K562 (cell line): ENCODE measurements at regions not wholly inside any gene's neighbourhood (a gene's known extent, or its start where the extent isn't known, plus 50 kb on each side); places are given as distances from the start of the nearest gene placed in this dataset.
A peak's percentile ranks its signal among the peaks of the same experiment; 100 is the strongest.

Experiments used
- CXXC5 ChIP-seq: fragments of 250-450 bp; sonication (Bioruptor Pico); IDR thresholded peaks from 2 replicates; pipeline ENCODE4 v1.8.0; 2022; ENCODE audit warnings: inconsistent platforms, mild to moderate bottlenecking, moderate library complexity
- FOXJ3 ChIP-seq: sonication (generic); formaldehyde crosslinking; IDR thresholded peaks from 2 replicates; pipeline ENCODE4 v1.4.0; 2020; ENCODE audit warnings: mild to moderate bottlenecking, missing genetic modification reagents
- KDM2B ChIP-seq: fragments of 250-450 bp; sonication (Bioruptor Pico); IDR thresholded peaks from 2 replicates; pipeline ENCODE4 v1.8.0; 2021; ENCODE audit warnings: mild to moderate bottlenecking, moderate library complexity
- OTX1 ChIP-seq: fragments of 450-650 bp; formaldehyde crosslinking; IDR thresholded peaks from 2 replicates; pipeline ENCODE4 v1.4.0; 2022; ENCODE audit warnings: mild to moderate bottlenecking
- PRMT5 ChIP-seq: sonication (generic); formaldehyde crosslinking; IDR thresholded peaks from 2 replicates; pipeline ENCODE4 v1.5.0; 2020; ENCODE audit warnings: missing genetic modification reagents
- SIRT6 ChIP-seq: IDR thresholded peaks from one replicate; pipeline ENCODE4 v1.6.1; 2012; ENCODE audit warnings: low read depth, mild to moderate bottlenecking, control low read depth, inconsistent platforms, low read length, moderate library complexity
- SMAD3 ChIP-seq: fragments of 450-650 bp; formaldehyde crosslinking; conservative IDR thresholded peaks from 2 replicates; pipeline ENCODE4 v1.4.0; 2020; ENCODE audit warnings: mild to moderate bottlenecking
- SMARCA4 ChIP-seq: fragments of 450-650 bp; IDR thresholded peaks from 2 replicates; pipeline ENCODE4 v1.6.1; 2016
- TBP ChIP-seq: optimal IDR thresholded peaks from 2 replicates; pipeline ENCODE3; 2011; ENCODE audit warnings: low read depth, low read length, improper control_type of control experiment
- ZFPM2 ChIP-seq: fragments of 250-450 bp; sonication (Bioruptor Pico); IDR thresholded peaks from 2 replicates; pipeline ENCODE4 v1.5.1; 2022; ENCODE audit warnings: mild to moderate bottlenecking
- ZNF408 ChIP-seq: fragments of 250-450 bp; sonication (Bioruptor Pico); IDR thresholded peaks from 2 replicates; pipeline ENCODE4 v1.4.0; 2020; ENCODE audit warnings: low read depth, mild to moderate bottlenecking, moderate library complexity
- ZNF444 ChIP-seq: fragments of 250-450 bp; sonication (Bioruptor Pico); IDR thresholded peaks from 2 replicates; pipeline ENCODE4 v1.4.0; 2020; ENCODE audit warnings: mild to moderate bottlenecking, moderate library complexity
- ZNF766 ChIP-seq: fragments of 200-800 bp; sonication (Bioruptor generic); conservative IDR thresholded peaks from 2 replicates; pipeline ENCODE4 v1.6.1; 2016; ENCODE audit warnings: missing genetic modification characterization, missing compliant biosample characterization
- ZSCAN29 ChIP-seq: fragments of 450-650 bp; IDR thresholded peaks from 2 replicates; pipeline ENCODE4 v1.6.1; 2017
- TF ChIP-seq, protein P1 (sequence below): fragments of 250-450 bp; sonication (Bioruptor Pico); IDR thresholded peaks from 2 replicates; pipeline ENCODE4 v1.5.0; 2021; ENCODE audit warnings: mild to moderate bottlenecking, borderline replicate concordance
- TF ChIP-seq, protein P2 (sequence below): sonication (generic); formaldehyde crosslinking; IDR thresholded peaks from 2 replicates; pipeline ENCODE4 v1.8.0; 2022; ENCODE audit warnings: mild to moderate bottlenecking, missing genetic modification reagents

DNA sequence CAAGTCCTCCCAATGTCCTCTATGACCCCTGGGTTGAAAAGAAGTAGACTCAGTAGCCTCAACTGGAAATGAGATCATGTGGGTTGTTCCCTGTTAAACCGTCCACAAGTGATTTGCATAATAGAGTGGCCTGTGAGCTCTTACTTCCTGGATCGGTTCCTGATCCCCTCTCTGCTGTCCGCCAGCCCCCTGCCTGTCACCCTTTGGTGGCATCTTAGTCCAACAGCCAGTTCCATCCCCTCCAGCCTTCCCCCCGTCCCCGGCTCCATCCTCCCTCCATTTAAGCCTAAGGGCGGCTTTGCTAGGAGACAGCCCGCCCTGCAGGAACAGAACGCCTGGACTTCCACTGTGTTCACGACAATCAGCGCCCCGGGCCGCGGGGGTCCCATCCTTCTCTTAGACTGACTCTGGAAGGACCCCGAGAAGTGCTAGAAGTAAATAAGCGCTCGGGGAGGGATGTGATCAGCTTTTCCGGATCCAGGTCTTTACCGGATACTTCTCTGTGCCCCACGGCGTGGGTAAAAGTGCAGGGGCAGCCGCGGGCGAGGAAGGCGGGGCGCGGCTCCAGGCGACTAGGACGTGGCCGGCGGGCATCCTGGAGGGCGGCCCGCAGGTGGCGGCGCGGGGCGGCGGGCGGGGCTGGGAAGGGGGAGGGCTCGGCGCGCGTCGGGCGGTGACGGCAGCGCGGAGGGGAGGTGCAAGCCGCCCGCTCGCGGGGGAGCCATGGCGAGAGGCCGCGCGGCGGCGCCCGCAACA, 51.2 kb upstream of the ULK4 start (continued):
- TF ChIP-seq ZNF408 = no peak
- peak; percentile 50; the same call in 1 of the 2 replicates for TF ChIP-seq SMARCA4
- TF ChIP-seq SMAD3 (CRISPR knock-in tag) = 0 out of 2 replicates have a peak, but pooled peaks have one; percentile 53
- no peak for TF ChIP-seq FOXJ3
- TF ChIP-seq, protein P1, sequence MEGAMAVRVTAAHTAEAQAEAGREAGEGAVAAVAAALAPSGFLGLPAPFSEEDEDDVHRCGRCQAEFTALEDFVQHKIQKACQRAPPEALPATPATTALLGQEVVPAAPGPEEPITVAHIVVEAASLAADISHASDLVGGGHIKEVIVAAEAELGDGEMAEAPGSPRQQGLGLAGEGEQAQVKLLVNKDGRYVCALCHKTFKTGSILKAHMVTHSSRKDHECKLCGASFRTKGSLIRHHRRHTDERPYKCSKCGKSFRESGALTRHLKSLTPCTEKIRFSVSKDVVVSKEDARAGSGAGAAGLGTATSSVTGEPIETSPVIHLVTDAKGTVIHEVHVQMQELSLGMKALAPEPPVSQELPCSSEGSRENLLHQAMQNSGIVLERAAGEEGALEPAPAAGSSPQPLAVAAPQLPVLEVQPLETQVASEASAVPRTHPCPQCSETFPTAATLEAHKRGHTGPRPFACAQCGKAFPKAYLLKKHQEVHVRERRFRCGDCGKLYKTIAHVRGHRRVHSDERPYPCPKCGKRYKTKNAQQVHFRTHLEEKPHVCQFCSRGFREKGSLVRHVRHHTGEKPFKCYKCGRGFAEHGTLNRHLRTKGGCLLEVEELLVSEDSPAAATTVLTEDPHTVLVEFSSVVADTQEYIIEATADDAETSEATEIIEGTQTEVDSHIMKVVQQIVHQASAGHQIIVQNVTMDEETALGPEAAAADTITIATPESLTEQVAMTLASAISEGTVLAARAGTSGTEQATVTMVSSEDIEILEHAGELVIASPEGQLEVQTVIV (CRISPR knock-in tag) = no peak
- TF ChIP-seq PRMT5 (CRISPR knock-in tag) = no peak
- peak; percentile 64 for TF ChIP-seq CXXC5
- TF ChIP-seq ZNF766 = peak; percentile 62; the same call in 1 of the 2 replicates
- TF ChIP-seq SIRT6 = no peak
- TF ChIP-seq, protein P2, sequence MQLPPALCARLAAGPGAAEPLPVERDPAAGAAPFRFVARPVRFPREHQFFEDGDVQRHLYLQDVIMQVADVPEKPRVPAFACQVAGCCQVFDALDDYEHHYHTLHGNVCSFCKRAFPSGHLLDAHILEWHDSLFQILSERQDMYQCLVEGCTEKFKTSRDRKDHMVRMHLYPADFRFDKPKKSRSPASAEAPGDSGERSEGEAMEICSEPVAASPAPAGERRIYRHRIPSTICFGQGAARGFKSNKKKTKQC (CRISPR knock-in tag) = no peak; the same call in 1 of the 2 replicates
- TF ChIP-seq TBP = peak; percentile 72
- TF ChIP-seq KDM2B = no peak
- TF ChIP-seq ZSCAN29 = no peak
- no peak for TF ChIP-seq ZFPM2 (CRISPR knock-in tag)
- TF ChIP-seq ZNF444 (CRISPR knock-in tag) = no peak
- peak; percentile 80; the same call in 1 of the 2 replicates for TF ChIP-seq OTX1 (CRISPR knock-in tag)
